ENCODE measurements at regions not wholly inside any gene's neighbourhood (a gene's known extent, or its start where the extent isn't known, plus 50 kb on each side); places are given as distances from the start of the nearest gene placed in this dataset.
A peak's percentile ranks its signal among the peaks of the same experiment; 100 is the strongest.

GRCh38 chr2:220347626-220348025 lies 720.2 kb downstream of the SLC4A3 start:
- no peaks in the 10 kb centered on the region for H3K27me3 ChIP-seq (ENCODE audit: control insufficient read depth, insufficient read depth, low read length)
- no peaks in the 10 kb centered on the region for H3K36me3 ChIP-seq (ENCODE audit: control insufficient read depth, insufficient read depth, low read length)
- no peak for TF ChIP-seq CTCF (IDR thresholded peaks at IDR 0.05; ENCODE audit: insufficient read depth, low read depth, low read length)
- no peak for DNase-seq (ENCODE audit: low read depth)
- H3K4me3 ChIP-seq (ENCODE audit: low read depth, low read length), result no peak overlapping the region
- POLR2A ChIA-PET, result no interaction called here
- CTCF ChIA-PET, result interaction anchor here (1.4 kb wide), 1 partner anchor 10 kb away, joined by 5 read pairs; no protein-coding TSS in a partner anchor

- POLR2A ChIA-PET, result no interaction called here
- CTCF ChIA-PET, result interaction anchor here (1.4 kb wide), 1 partner anchor 10 kb away, joined by 5 read pairs; no protein-coding TSS in a partner anchor
- Histone ChIP-seq H3K27me3 (ENCODE audit: control insufficient read depth, insufficient read depth, low read length) (no peaks in the 10 kb centered on the region), H3K4me3 (ENCODE audit: low read depth, low read length) (no peak overlapping the region), H3K36me3 (ENCODE audit: control insufficient read depth, insufficient read depth, low read length) (no peaks in the 10 kb centered on the region)
- no peak for DNase-seq (ENCODE audit: low read depth)
- TF ChIP-seq CTCF (IDR thresholded peaks at IDR 0.05; ENCODE audit: insufficient read depth, low read depth, low read length), result no peak
Measured at GRCh38 chr2:220348206-220348605, 720.8 kb downstream of the SLC4A3 start.

GRCh38 chr2:220353897-220354296 lies 726.5 kb downstream of the SLC4A3 start:
- CTCF ChIA-PET, result interaction anchor here (0.5 kb wide), 1 partner anchor 759 kb away, joined by 3 read pairs; no protein-coding TSS in a partner anchor
- POLR2A ChIA-PET, result no interaction called here
- no peak for TF ChIP-seq CTCF (IDR thresholded peaks at IDR 0.05; ENCODE audit: insufficient read depth, low read depth, low read length)
- Histone ChIP-seq H3K27me3 (ENCODE audit: control insufficient read depth, insufficient read depth, low read length) (no peaks in the 10 kb centered on the region), H3K4me3 (ENCODE audit: low read depth, low read length) (no peak overlapping the region), H3K36me3 (ENCODE audit: control insufficient read depth, insufficient read depth, low read length) (no peaks in the 10 kb centered on the region)
- no peak for DNase-seq (ENCODE audit: low read depth)

DNA sequence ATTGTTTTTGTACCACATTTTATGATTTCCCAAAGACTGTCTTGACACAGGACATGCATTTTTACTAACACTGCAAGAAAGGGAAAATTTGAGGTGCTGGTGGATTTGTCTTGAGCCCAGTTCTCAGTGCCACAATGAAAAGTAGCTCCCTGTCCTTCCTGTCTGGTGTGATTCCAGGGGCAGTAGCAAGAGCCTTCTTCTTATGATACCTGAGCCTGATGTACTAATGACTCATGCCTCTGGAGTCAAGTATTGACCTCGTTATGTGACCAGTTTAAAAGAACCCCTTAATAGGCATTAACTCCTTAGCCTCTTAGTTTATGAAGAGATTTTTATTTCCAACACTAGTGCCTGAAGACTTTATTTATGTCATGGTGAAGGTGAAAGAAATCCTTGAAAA lies 728.6 kb downstream of the SLC4A3 start:
- POLR2A ChIA-PET, result no interaction called here
- CTCF ChIA-PET, result no interaction called here
- no peak for DNase-seq (ENCODE audit: low read depth)
- no peak for TF ChIP-seq CTCF (IDR thresholded peaks at IDR 0.05; ENCODE audit: insufficient read depth, low read depth, low read length)
- Histone ChIP-seq H3K27me3 (ENCODE audit: control insufficient read depth, insufficient read depth, low read length) (no peaks in the 10 kb centered on the region), H3K36me3 (ENCODE audit: control insufficient read depth, insufficient read depth, low read length) (no peaks in the 10 kb centered on the region), H3K4me3 (ENCODE audit: low read depth, low read length) (no peak overlapping the region)

- no peak for TF ChIP-seq CTCF (IDR thresholded peaks at IDR 0.05; ENCODE audit: insufficient read depth, low read depth, low read length)
- Histone ChIP-seq H3K27me3 (ENCODE audit: control insufficient read depth, insufficient read depth, low read length) (no peaks in the 10 kb centered on the region), H3K36me3 (ENCODE audit: control insufficient read depth, insufficient read depth, low read length) (no peaks in the 10 kb centered on the region), H3K4me3 (ENCODE audit: low read depth, low read length) (no peak overlapping the region)
- CTCF ChIA-PET, result interaction anchor here (0.5 kb wide), 1 partner anchor 299 kb away, joined by 3 read pairs; no protein-coding TSS in a partner anchor
- POLR2A ChIA-PET, result interaction anchor here (0.6 kb wide), 1 partner anchor 1700 kb away, joined by 5 read pairs; no protein-coding TSS in a partner anchor
- DNase-seq (ENCODE audit: low read depth), result peak; percentile 26
Measured at GRCh38 chr2:220365023-220365422, 737.6 kb downstream of the SLC4A3 start.
